ENCODE measurements at regions not wholly inside any gene's neighbourhood (a gene's known extent, or its start where the extent isn't known, plus 50 kb on each side); places are given as distances from the start of the nearest gene placed in this dataset.

DNA sequence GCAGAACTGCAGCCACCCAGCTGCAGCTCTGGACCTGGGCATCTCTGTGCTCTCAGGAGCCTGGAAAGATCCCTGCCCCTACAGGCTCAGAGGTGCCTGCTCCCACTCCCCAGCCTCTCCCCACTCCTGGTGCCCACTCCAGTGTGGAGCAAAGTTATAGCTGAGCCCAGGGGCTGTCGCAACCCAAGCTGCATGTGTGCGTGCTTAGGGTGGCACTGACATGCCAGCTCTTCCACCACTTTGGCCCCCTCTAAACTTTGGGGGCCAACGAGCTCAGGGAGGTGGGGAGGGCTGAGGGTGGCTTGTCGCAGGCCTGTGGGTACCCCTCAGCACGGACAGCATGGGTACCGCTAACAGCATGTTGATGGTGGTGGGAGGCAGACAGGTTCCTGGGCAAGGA is 126.3 kb upstream of the FHL2 start:
- Histone ChIP-seq H2AFZ (ENCODE audit: low read length) (no peak overlapping the region), H4K20me1 (ENCODE audit: control insufficient read depth, extremely low read depth, insufficient read depth, low read length) (no peaks in the 10 kb centered on the region), H3K27ac (ENCODE audit: insufficient read depth, low read length) (no peak overlapping the region), H3K36me3 (ENCODE audit: control insufficient read depth, insufficient read depth, low read length) (no peaks in the 10 kb centered on the region), H3K79me2 (ENCODE audit: control insufficient read depth, insufficient read depth, low read length) (no peaks in the 10 kb centered on the region), H3K4me1 (ENCODE audit: control insufficient read depth, extremely low read depth, insufficient read depth, low read length) (no peaks in the 10 kb centered on the region), H3K9me3 (ENCODE audit: control insufficient read depth, insufficient read depth, low read depth, low read length) (no peaks in the 10 kb centered on the region), H3K4me2 (ENCODE audit: extremely low read depth, insufficient read depth, low read length) (no peak overlapping the region), H3K4me3 (replicated peaks in 1 of 4; ENCODE audit: control extremely low read depth in 1 of 4, insufficient read depth in 1 of 4, low read depth in 3 of 4, low read length in 4 of 4) (no peak overlapping the region), H3K9ac (ENCODE audit: insufficient read depth, low read length) (no peak overlapping the region), H3K27me3 (ENCODE audit: control insufficient read depth, insufficient read depth, low read length) (no peaks in the 10 kb centered on the region)
- no peak for DNase-seq (ENCODE audit: low read depth in 2 of 2)
- TF ChIP-seq EZH2 (IDR thresholded peaks at IDR 0.05; ENCODE audit: low read length, missing control alignments) = no peak
- TF ChIP-seq, protein P1, sequence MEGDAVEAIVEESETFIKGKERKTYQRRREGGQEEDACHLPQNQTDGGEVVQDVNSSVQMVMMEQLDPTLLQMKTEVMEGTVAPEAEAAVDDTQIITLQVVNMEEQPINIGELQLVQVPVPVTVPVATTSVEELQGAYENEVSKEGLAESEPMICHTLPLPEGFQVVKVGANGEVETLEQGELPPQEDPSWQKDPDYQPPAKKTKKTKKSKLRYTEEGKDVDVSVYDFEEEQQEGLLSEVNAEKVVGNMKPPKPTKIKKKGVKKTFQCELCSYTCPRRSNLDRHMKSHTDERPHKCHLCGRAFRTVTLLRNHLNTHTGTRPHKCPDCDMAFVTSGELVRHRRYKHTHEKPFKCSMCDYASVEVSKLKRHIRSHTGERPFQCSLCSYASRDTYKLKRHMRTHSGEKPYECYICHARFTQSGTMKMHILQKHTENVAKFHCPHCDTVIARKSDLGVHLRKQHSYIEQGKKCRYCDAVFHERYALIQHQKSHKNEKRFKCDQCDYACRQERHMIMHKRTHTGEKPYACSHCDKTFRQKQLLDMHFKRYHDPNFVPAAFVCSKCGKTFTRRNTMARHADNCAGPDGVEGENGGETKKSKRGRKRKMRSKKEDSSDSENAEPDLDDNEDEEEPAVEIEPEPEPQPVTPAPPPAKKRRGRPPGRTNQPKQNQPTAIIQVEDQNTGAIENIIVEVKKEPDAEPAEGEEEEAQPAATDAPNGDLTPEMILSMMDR (conservative IDR thresholded peaks at IDR 0.05 in 1 of 2, IDR thresholded peaks at IDR 0.05 in 1 of 2; ENCODE audit: low read depth in 1 of 2, low read length in 2 of 2) = no peak

DNA sequence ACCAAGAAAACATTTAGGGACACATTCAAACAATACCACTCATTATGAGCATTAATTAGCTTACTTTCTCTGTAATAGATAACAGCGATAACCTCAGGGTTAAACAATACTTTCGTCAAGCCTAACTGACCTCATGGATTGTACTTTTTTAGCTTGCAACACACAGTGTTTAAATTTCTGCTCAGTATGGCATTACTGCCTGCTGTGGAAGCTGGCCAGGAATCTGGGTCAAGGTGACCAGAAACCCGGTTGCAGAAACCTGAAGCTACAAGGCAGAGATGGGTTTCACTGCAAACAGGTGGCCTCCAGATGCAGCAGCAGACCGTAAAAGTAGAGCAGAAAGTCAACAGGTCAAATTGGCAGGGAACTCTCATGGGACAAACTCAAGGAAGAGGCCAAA is 123.8 kb upstream of the FHL2 start:
- no peaks in the 10 kb centered on the region for H3K27me3 ChIP-seq (ENCODE audit: control insufficient read depth, insufficient read depth, low read length)
- DNase-seq (ENCODE audit: low read depth in 2 of 2) = no peak
- H3K79me2 ChIP-seq (ENCODE audit: control insufficient read depth, insufficient read depth, low read length) = no peaks in the 10 kb centered on the region
- TF ChIP-seq, protein P1 (conservative IDR thresholded peaks at IDR 0.05 in 1 of 2, IDR thresholded peaks at IDR 0.05 in 1 of 2; ENCODE audit: low read depth in 1 of 2, low read length in 2 of 2) = no peak
- no peak for TF ChIP-seq EZH2 (IDR thresholded peaks at IDR 0.05; ENCODE audit: low read length, missing control alignments)
- no peak overlapping the region for H3K4me2 ChIP-seq (ENCODE audit: extremely low read depth, insufficient read depth, low read length)
- H2AFZ ChIP-seq (ENCODE audit: low read length) = no peak overlapping the region
- H3K36me3 ChIP-seq (ENCODE audit: control insufficient read depth, insufficient read depth, low read length) = no peaks in the 10 kb centered on the region
- H3K9ac ChIP-seq (ENCODE audit: insufficient read depth, low read length) = no peak overlapping the region
- H3K9me3 ChIP-seq (ENCODE audit: control insufficient read depth, insufficient read depth, low read depth, low read length) = no peaks in the 10 kb centered on the region
- peaks cover 6% of the 10 kb centered on the region for H3K4me1 ChIP-seq (ENCODE audit: control insufficient read depth, extremely low read depth, insufficient read depth, low read length)
- no peaks in the 10 kb centered on the region for H4K20me1 ChIP-seq (ENCODE audit: control insufficient read depth, extremely low read depth, insufficient read depth, low read length)
- no peak overlapping the region for H3K4me3 ChIP-seq (replicated peaks in 1 of 4; ENCODE audit: control extremely low read depth in 1 of 4, insufficient read depth in 1 of 4, low read depth in 3 of 4, low read length in 4 of 4)
- H3K27ac ChIP-seq (ENCODE audit: insufficient read depth, low read length) = no peak overlapping the region

DNA sequence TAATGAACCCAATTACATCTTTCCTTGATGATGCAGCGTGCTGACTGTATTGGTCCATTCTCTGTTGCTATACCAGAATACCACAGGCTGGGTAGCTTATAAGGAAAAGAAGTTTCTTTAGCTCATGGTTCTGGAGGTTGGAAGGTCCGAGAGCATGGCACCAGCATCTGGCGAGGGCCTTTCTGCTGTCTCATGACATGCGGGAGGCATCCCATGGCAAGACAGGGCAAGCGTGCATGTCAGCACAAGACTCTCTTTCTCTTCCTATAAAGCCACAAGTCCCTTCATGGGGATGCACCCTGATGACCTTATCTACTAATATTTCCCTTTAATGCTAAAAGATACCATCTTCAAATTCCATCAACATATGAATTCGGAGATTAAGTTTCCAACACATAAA is 122.8 kb upstream of the FHL2 start:
- Histone ChIP-seq H2AFZ (ENCODE audit: low read length) (no peak overlapping the region), H3K9ac (ENCODE audit: insufficient read depth, low read length) (no peak overlapping the region), H3K4me1 (ENCODE audit: control insufficient read depth, extremely low read depth, insufficient read depth, low read length) (peaks cover 6% of the 10 kb centered on the region), H3K9me3 (ENCODE audit: control insufficient read depth, insufficient read depth, low read depth, low read length) (no peaks in the 10 kb centered on the region), H3K27ac (ENCODE audit: insufficient read depth, low read length) (no peak overlapping the region), H4K20me1 (ENCODE audit: control insufficient read depth, extremely low read depth, insufficient read depth, low read length) (no peaks in the 10 kb centered on the region), H3K79me2 (ENCODE audit: control insufficient read depth, insufficient read depth, low read length) (no peaks in the 10 kb centered on the region), H3K4me2 (ENCODE audit: extremely low read depth, insufficient read depth, low read length) (no peak overlapping the region), H3K27me3 (ENCODE audit: control insufficient read depth, insufficient read depth, low read length) (no peaks in the 10 kb centered on the region), H3K36me3 (ENCODE audit: control insufficient read depth, insufficient read depth, low read length) (no peaks in the 10 kb centered on the region), H3K4me3 (replicated peaks in 1 of 4; ENCODE audit: control extremely low read depth in 1 of 4, insufficient read depth in 1 of 4, low read depth in 3 of 4, low read length in 4 of 4) (no peak overlapping the region)
- no peak for DNase-seq (ENCODE audit: low read depth in 2 of 2)
- TF ChIP-seq, protein P1 (conservative IDR thresholded peaks at IDR 0.05 in 1 of 2, IDR thresholded peaks at IDR 0.05 in 1 of 2; ENCODE audit: low read depth in 1 of 2, low read length in 2 of 2) = no peak
- TF ChIP-seq EZH2 (IDR thresholded peaks at IDR 0.05; ENCODE audit: low read length, missing control alignments) = no peak
